RPMI8226 (cell line): ENCODE measurements at regions not wholly inside any gene's neighbourhood (a gene's known extent, or its start where the extent isn't known, plus 50 kb on each side); places are given as distances from the start of the nearest gene placed in this dataset.
"Not testable (repeated sequence)": the region's sequence is repeated elsewhere in the genome, so short reads cannot be mapped to it uniquely, and the experiment has no call there.

Source experiments
- DNase-seq: peaks from one replicate; pipeline ENCODE4 v3.0.0-alpha.2; 2015

GRCh38 chr1:38658883-38659282 lies 200.7 kb downstream of the RRAGC start:
- DNase-seq, result no peak

GRCh38 chr1:38657873-38658272 lies 201.7 kb downstream of the RRAGC start:
- DNase-seq, result no peak

GRCh38 chr1:38657207-38657840 lies 202.2 kb downstream of the RRAGC start:
- no peak for DNase-seq

GRCh38 chr1:38656726-38657125 lies 202.8 kb downstream of the RRAGC start:
- no peak for DNase-seq

- DNase-seq, result no peak
These were observed 207.4 kb downstream of the RRAGC start for GRCh38 chr1:38652217-38652616.

GRCh38 chr1:38651669-38652068 lies 207.9 kb downstream of the RRAGC start:
- DNase-seq, result no peak

- DNase-seq, result no peak
These were observed 211.2 kb downstream of the RRAGC start for GRCh38 chr1:38648417-38648816.

- not testable (repeated sequence) for DNase-seq
These were observed 212.2 kb downstream of the RRAGC start for GRCh38 chr1:38647341-38647740.

GRCh38 chr1:38644092-38644491 lies 215.5 kb downstream of the RRAGC start:
- no peak for DNase-seq

GRCh38 chr1:38641661-38642060 lies 217.9 kb downstream of the RRAGC start:
- no peak for DNase-seq

GRCh38 chr1:38640371-38640770 lies 219.2 kb downstream of the RRAGC start:
- no peak for DNase-seq

GRCh38 chr1:38628241-38628640 lies 231.3 kb downstream of the RRAGC start:
- no peak for DNase-seq

- DNase-seq, result no peak
These were observed 233.6 kb downstream of the RRAGC start for GRCh38 chr1:38625939-38626338.

GRCh38 chr1:38624336-38625039 lies 235.1 kb downstream of the RRAGC start:
- DNase-seq, result no peak

GRCh38 chr1:38623529-38623928 lies 236.0 kb downstream of the RRAGC start:
- DNase-seq, result no peak

- no peak for DNase-seq
These were observed 237.4 kb downstream of the RRAGC start for GRCh38 chr1:38622197-38622596.

- DNase-seq, result no peak
These were observed 242.7 kb downstream of the RRAGC start for GRCh38 chr1:38616846-38617245.

- no peak for DNase-seq
These were observed 243.9 kb downstream of the RRAGC start for GRCh38 chr1:38615680-38616079.

GRCh38 chr1:38614861-38615260 lies 244.7 kb downstream of the RRAGC start:
- DNase-seq, result no peak

GRCh38 chr1:38613996-38614395 lies 245.6 kb downstream of the RRAGC start:
- DNase-seq, result no peak

- no peak for DNase-seq
These were observed 246.6 kb downstream of the RRAGC start for GRCh38 chr1:38612951-38613350.

GRCh38 chr1:38611664-38612211 lies 247.8 kb downstream of the RRAGC start:
- no peak for DNase-seq

GRCh38 chr1:38609166-38610025 lies 250.2 kb downstream of the RRAGC start:
- DNase-seq, result no peak
